ENCODE measurements at regions not wholly inside any gene's neighbourhood (a gene's known extent, or its start where the extent isn't known, plus 50 kb on each side); places are given as distances from the start of the nearest gene placed in this dataset.

DNA sequence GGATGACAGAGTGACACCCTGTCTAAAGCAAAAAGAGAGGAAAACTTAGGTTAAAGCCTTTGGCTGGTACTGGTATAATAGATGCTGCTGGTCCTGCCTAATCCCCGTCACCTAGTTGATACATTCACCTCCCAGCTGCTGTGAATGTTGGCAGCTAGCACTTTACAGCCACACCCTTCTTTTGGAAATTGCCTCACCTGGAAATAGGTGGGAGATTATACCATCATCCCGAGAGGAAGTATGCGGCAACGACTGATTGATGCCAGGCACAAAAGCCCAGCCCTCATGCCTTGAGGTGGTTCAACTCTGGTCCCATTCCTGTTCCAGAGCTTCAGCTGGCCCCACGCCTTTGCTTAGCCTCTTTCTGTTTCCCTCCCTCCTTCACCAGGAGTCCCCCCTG is 53.2 kb upstream of the SIAH1 start (continued):
- TF ChIP-seq, protein P1, sequence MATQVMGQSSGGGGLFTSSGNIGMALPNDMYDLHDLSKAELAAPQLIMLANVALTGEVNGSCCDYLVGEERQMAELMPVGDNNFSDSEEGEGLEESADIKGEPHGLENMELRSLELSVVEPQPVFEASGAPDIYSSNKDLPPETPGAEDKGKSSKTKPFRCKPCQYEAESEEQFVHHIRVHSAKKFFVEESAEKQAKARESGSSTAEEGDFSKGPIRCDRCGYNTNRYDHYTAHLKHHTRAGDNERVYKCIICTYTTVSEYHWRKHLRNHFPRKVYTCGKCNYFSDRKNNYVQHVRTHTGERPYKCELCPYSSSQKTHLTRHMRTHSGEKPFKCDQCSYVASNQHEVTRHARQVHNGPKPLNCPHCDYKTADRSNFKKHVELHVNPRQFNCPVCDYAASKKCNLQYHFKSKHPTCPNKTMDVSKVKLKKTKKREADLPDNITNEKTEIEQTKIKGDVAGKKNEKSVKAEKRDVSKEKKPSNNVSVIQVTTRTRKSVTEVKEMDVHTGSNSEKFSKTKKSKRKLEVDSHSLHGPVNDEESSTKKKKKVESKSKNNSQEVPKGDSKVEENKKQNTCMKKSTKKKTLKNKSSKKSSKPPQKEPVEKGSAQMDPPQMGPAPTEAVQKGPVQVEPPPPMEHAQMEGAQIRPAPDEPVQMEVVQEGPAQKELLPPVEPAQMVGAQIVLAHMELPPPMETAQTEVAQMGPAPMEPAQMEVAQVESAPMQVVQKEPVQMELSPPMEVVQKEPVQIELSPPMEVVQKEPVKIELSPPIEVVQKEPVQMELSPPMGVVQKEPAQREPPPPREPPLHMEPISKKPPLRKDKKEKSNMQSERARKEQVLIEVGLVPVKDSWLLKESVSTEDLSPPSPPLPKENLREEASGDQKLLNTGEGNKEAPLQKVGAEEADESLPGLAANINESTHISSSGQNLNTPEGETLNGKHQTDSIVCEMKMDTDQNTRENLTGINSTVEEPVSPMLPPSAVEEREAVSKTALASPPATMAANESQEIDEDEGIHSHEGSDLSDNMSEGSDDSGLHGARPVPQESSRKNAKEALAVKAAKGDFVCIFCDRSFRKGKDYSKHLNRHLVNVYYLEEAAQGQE (IDR thresholded peaks at IDR 0.05): no peak

DNA sequence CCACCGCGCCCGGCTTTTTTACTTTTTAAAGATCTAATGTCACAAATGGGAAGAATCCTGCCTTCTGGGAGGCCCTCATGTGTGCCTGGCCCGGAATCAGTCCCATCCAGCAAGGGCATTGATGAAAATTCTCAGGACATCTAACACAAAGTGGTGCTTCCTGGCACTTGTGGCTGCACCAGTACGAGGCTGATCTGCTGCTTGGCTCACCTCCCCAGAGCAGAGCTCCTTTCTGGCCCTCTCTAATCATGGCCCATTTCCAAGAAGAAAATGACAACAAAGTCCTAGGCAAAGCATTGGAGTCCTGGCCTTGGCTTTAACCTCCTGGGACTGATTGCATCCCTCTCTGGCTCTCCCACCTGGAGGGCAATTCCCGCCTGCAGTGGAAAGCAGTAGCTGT is 50.7 kb upstream of the SIAH1 start:
- Histone ChIP-seq H3K9me3 (ENCODE audit: control insufficient read depth in 4 of 4, low read length in 3 of 4) (no peaks in the 10 kb centered on the region), H3K4me3 (ENCODE audit: low read depth in 1 of 3, low read length in 3 of 3) (no peak overlapping the region), H3K4me1 (ENCODE audit: control insufficient read depth in 4 of 4, insufficient read depth in 4 of 4, low read length in 3 of 4) (peaks cover 0 to 4% (median 0%) of the 10 kb centered on the region in 4 donors), H3K27me3 (ENCODE audit: control insufficient read depth in 4 of 4, insufficient read depth in 4 of 4, low read length in 3 of 4) (no peaks in the 10 kb centered on the region), H3K36me3 (ENCODE audit: control insufficient read depth in 4 of 4, insufficient read depth in 3 of 4, low read depth in 1 of 4, low read length in 3 of 4) (no peaks in the 10 kb centered on the region), H3K9ac (ENCODE audit: low read depth in 1 of 2, low read length in 2 of 2) (no peak overlapping the region), H3K27ac (ENCODE audit: low read depth in 1 of 2, low read length in 2 of 2) (no peak overlapping the region)
- TF ChIP-seq HNF4A (conservative IDR thresholded peaks at IDR 0.05): no peak
- no peak for TF ChIP-seq SP1 (IDR thresholded peaks at IDR 0.05)
- no peak for TF ChIP-seq YY1 (IDR thresholded peaks at IDR 0.05)
- no peak for TF ChIP-seq FOXA1 (IDR thresholded peaks at IDR 0.05)
- TF ChIP-seq, protein P2, sequence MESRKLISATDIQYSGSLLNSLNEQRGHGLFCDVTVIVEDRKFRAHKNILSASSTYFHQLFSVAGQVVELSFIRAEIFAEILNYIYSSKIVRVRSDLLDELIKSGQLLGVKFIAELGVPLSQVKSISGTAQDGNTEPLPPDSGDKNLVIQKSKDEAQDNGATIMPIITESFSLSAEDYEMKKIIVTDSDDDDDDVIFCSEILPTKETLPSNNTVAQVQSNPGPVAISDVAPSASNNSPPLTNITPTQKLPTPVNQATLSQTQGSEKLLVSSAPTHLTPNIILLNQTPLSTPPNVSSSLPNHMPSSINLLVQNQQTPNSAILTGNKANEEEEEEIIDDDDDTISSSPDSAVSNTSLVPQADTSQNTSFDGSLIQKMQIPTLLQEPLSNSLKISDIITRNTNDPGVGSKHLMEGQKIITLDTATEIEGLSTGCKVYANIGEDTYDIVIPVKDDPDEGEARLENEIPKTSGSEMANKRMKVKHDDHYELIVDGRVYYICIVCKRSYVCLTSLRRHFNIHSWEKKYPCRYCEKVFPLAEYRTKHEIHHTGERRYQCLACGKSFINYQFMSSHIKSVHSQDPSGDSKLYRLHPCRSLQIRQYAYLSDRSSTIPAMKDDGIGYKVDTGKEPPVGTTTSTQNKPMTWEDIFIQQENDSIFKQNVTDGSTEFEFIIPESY (IDR thresholded peaks at IDR 0.05): no peak
- no peak for TF ChIP-seq GABPA (IDR thresholded peaks at IDR 0.05 in 1 of 2, conservative IDR thresholded peaks at IDR 0.05 in 1 of 2)
- TF ChIP-seq, protein P1 (IDR thresholded peaks at IDR 0.05): no peak
- TF ChIP-seq, protein P3, sequence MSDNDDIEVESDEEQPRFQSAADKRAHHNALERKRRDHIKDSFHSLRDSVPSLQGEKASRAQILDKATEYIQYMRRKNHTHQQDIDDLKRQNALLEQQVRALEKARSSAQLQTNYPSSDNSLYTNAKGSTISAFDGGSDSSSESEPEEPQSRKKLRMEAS (IDR thresholded peaks at IDR 0.05): no peak
- TF ChIP-seq, protein P4, sequence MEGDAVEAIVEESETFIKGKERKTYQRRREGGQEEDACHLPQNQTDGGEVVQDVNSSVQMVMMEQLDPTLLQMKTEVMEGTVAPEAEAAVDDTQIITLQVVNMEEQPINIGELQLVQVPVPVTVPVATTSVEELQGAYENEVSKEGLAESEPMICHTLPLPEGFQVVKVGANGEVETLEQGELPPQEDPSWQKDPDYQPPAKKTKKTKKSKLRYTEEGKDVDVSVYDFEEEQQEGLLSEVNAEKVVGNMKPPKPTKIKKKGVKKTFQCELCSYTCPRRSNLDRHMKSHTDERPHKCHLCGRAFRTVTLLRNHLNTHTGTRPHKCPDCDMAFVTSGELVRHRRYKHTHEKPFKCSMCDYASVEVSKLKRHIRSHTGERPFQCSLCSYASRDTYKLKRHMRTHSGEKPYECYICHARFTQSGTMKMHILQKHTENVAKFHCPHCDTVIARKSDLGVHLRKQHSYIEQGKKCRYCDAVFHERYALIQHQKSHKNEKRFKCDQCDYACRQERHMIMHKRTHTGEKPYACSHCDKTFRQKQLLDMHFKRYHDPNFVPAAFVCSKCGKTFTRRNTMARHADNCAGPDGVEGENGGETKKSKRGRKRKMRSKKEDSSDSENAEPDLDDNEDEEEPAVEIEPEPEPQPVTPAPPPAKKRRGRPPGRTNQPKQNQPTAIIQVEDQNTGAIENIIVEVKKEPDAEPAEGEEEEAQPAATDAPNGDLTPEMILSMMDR (IDR thresholded peaks at IDR 0.05; ENCODE audit: low read depth, low read length, missing input control): no peak
- TF ChIP-seq HNF4G (IDR thresholded peaks at IDR 0.05): no peak
- TF ChIP-seq NR2F2 (IDR thresholded peaks at IDR 0.05): no peak
- TF ChIP-seq RAD21 (IDR thresholded peaks at IDR 0.05): no peak
- no peak for TF ChIP-seq EGR1 (IDR thresholded peaks at IDR 0.05; ENCODE audit: low read depth in 2 of 2)
- TF ChIP-seq TAF1 (conservative IDR thresholded peaks at IDR 0.05): no peak
- no peak for TF ChIP-seq JUND (IDR thresholded peaks at IDR 0.05)
- TF ChIP-seq RXRA (IDR thresholded peaks at IDR 0.05): no peak
- TF ChIP-seq, protein P5, sequence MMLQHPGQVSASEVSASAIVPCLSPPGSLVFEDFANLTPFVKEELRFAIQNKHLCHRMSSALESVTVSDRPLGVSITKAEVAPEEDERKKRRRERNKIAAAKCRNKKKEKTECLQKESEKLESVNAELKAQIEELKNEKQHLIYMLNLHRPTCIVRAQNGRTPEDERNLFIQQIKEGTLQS (IDR thresholded peaks at IDR 0.05): no peak
- TF ChIP-seq FOXA2 (IDR thresholded peaks at IDR 0.05): no peak
- 93% methylated on average over 6 of the region's 6 CpGs for WGBS
- DNase-seq (ENCODE audit: low spot score): no peak
